ENCODE measurements at regions not wholly inside any gene's neighbourhood (a gene's known extent, or its start where the extent isn't known, plus 50 kb on each side); places are given as distances from the start of the nearest gene placed in this dataset.

DNA sequence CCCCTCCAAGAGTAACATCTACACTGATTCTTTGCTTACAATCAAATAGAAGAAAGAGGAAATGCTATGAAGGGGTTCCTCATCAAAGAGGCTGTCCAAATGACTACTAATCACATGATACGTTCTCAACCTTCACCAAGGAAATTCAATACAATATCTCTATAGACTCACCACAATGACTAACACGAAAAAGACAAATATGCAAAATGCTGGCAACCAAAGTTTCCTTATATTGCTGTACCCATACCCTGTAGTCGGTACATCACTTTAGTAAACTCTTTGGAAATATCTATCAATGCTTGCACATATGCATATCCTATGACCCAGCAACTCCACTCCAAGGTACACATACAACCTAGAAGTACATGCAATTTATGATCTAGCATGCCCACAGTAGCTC, 1296.6 kb downstream of the AACS start:
- BruUV-seq (replicated peaks), result no TSS peak
- Histone ChIP-seq H3K4me1 (ENCODE audit: control insufficient read depth, extremely low read depth, insufficient read depth, low read length) (no peaks in the 10 kb centered on the region), H4K20me1 (replicated peaks; ENCODE audit: control insufficient read depth, extremely low read depth, insufficient read depth, low read length) (no peaks in the 10 kb centered on the region), H3K36me3 (ENCODE audit: control insufficient read depth in 2 of 2, extremely low read depth in 1 of 2, insufficient read depth in 2 of 2, low read length in 2 of 2) (no peaks in the 10 kb centered on the region), H3K9me1 (replicated peaks; ENCODE audit: control insufficient read depth, extremely low read depth, insufficient read depth, low read length) (no peaks in the 10 kb centered on the region), H3K27ac (ENCODE audit: insufficient read depth, low read depth, low read length) (no peak overlapping the region), H3K9ac (replicated peaks; ENCODE audit: extremely low read depth, insufficient read depth, low read length) (no peak overlapping the region), H2AFZ (ENCODE audit: low read depth, low read length) (no peak overlapping the region), H3K79me2 (ENCODE audit: control insufficient read depth, insufficient read depth, low read length) (no peaks in the 10 kb centered on the region), H3K4me3 (replicated peaks in 1 of 3; ENCODE audit: insufficient read depth in 1 of 3, low read depth in 1 of 3, low read length in 3 of 3) (no peak overlapping the region), H3K27me3 (ENCODE audit: control insufficient read depth in 2 of 2, insufficient read depth in 2 of 2, low read length in 2 of 2) (no peaks in the 10 kb centered on the region), H3K4me2 (ENCODE audit: insufficient read depth, low read length) (no peak overlapping the region), H3K9me3 (replicated peaks; ENCODE audit: control insufficient read depth, insufficient read depth, low read length) (peaks cover 8% of the 10 kb centered on the region)
- DNase-seq (ENCODE audit: low read depth, low spot score) (no peak), FAIRE-seq (no peak)
- no peak for TF ChIP-seq GATA2 (IDR thresholded peaks at IDR 0.05; ENCODE audit: insufficient read depth, insufficient read length, low read depth, low read length)
- TF ChIP-seq, protein P1, sequence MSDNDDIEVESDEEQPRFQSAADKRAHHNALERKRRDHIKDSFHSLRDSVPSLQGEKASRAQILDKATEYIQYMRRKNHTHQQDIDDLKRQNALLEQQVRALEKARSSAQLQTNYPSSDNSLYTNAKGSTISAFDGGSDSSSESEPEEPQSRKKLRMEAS (IDR thresholded peaks at IDR 0.05; ENCODE audit: insufficient read depth, insufficient read length), result no peak
- TF ChIP-seq FOS (IDR thresholded peaks at IDR 0.05; ENCODE audit: borderline replicate concordance, insufficient read depth, low read length), result no peak
- TF ChIP-seq EZH2 (IDR thresholded peaks at IDR 0.05; ENCODE audit: borderline replicate concordance, low read depth, low read length, severe bottlenecking), result no peak
- TF ChIP-seq POLR2A (IDR thresholded peaks at IDR 0.05; ENCODE audit: low read depth, low read length), result no peak
- TF ChIP-seq MYC (IDR thresholded peaks at IDR 0.05; ENCODE audit: low read depth, low read length), result no peak
- no peak for TF ChIP-seq POLR2AphosphoS5 (IDR thresholded peaks at IDR 0.05; ENCODE audit: insufficient read depth, low read depth, low read length)
- TF ChIP-seq JUN (IDR thresholded peaks at IDR 0.05; ENCODE audit: borderline replicate concordance, insufficient read depth, insufficient read length, low read depth), result no peak
- TF ChIP-seq, protein P2, sequence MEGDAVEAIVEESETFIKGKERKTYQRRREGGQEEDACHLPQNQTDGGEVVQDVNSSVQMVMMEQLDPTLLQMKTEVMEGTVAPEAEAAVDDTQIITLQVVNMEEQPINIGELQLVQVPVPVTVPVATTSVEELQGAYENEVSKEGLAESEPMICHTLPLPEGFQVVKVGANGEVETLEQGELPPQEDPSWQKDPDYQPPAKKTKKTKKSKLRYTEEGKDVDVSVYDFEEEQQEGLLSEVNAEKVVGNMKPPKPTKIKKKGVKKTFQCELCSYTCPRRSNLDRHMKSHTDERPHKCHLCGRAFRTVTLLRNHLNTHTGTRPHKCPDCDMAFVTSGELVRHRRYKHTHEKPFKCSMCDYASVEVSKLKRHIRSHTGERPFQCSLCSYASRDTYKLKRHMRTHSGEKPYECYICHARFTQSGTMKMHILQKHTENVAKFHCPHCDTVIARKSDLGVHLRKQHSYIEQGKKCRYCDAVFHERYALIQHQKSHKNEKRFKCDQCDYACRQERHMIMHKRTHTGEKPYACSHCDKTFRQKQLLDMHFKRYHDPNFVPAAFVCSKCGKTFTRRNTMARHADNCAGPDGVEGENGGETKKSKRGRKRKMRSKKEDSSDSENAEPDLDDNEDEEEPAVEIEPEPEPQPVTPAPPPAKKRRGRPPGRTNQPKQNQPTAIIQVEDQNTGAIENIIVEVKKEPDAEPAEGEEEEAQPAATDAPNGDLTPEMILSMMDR (IDR thresholded peaks at IDR 0.05; ENCODE audit: extremely low read depth in 1 of 2, insufficient read depth in 1 of 2, low read depth in 1 of 2, low read length in 2 of 2), result no peak
- CTCF ChIA-PET, result no interaction called here
- POLR2A ChIA-PET, result no interaction called here
- intact Hi-C loops (cut with micrococcal nuclease), result no loop called here
- dilution Hi-C loops (cut with MboI; ENCODE audit: extremely low pct_ligation_motif_present, low sequenced_read_pairs), result no loop called here

All from endothelial cell of umbilical vein (primary cell).